ENCODE measurements at regions not wholly inside any gene's neighbourhood (a gene's known extent, or its start where the extent isn't known, plus 50 kb on each side); places are given as distances from the start of the nearest gene placed in this dataset.

- no peak for DNase-seq (ENCODE audit: low spot score)
These were observed 136.8 kb downstream of the FOXD2 start for GRCh38 chr1:47574451-47575165.

GRCh38 chr1:47575855-47576757, 138.3 kb downstream of the FOXD2 start:
- DNase-seq (ENCODE audit: low spot score) = no peak

GRCh38 chr1:47576758-47577115, 138.9 kb downstream of the FOXD2 start:
- DNase-seq (ENCODE audit: low spot score) = no peak

- no peak for DNase-seq (ENCODE audit: low spot score)
These were observed 139.6 kb downstream of the FOXD2 start for GRCh38 chr1:47577303-47578025.

GRCh38 chr1:47578026-47578720, 140.3 kb downstream of the FOXD2 start:
- DNase-seq (ENCODE audit: low spot score) = no peak

GRCh38 chr1:47578721-47579419, 141.0 kb downstream of the FOXD2 start:
- no peak for DNase-seq (ENCODE audit: low spot score)

- DNase-seq (ENCODE audit: low spot score) = no peak
These were observed 142.0 kb downstream of the FOXD2 start for GRCh38 chr1:47579809-47580208.

- DNase-seq (ENCODE audit: low spot score) = no peak
These were observed 142.7 kb downstream of the FOXD2 start for GRCh38 chr1:47580451-47580995.

- DNase-seq (ENCODE audit: low spot score) = no peak
These were observed 145.2 kb downstream of the FOXD2 start for GRCh38 chr1:47582891-47583608.

GRCh38 chr1:47584249-47584648, 146.4 kb downstream of the FOXD2 start:
- no peak for DNase-seq (ENCODE audit: low spot score)

- no peak for DNase-seq (ENCODE audit: low spot score)
These were observed 147.5 kb downstream of the FOXD2 start for GRCh38 chr1:47585141-47585902.

GRCh38 chr1:47587891-47588582, 150.2 kb downstream of the FOXD2 start:
- no peak for DNase-seq (ENCODE audit: low spot score)

GRCh38 chr1:47590523-47591225, 152.8 kb downstream of the FOXD2 start:
- no peak for DNase-seq (ENCODE audit: low spot score)

GRCh38 chr1:47591801-47592200, 154.0 kb downstream of the FOXD2 start:
- DNase-seq (ENCODE audit: low spot score) = no peak

GRCh38 chr1:47592296-47593012, 154.6 kb downstream of the FOXD2 start:
- DNase-seq (ENCODE audit: low spot score) = no peak

GRCh38 chr1:47593013-47593568, 155.2 kb downstream of the FOXD2 start:
- no peak for DNase-seq (ENCODE audit: low spot score)

GRCh38 chr1:47593598-47594285, 155.9 kb downstream of the FOXD2 start:
- DNase-seq (ENCODE audit: low spot score) = no peak
